NCI-H2171 treated with DMSO at 0.1 percent for 48 hours (cell line): ENCODE measurements at regions not wholly inside any gene's neighbourhood (a gene's known extent, or its start where the extent isn't known, plus 50 kb on each side); places are given as distances from the start of the nearest gene placed in this dataset.

Experiments used
- DNase-seq: peaks from one replicate; lab custom pipeline; 2025; lab: John Stamatoyannopoulos, UW

GRCh38 chr20:24796236-24796635 lies 152.8 kb upstream of the CST7 start:
- no peak for DNase-seq

DNA sequence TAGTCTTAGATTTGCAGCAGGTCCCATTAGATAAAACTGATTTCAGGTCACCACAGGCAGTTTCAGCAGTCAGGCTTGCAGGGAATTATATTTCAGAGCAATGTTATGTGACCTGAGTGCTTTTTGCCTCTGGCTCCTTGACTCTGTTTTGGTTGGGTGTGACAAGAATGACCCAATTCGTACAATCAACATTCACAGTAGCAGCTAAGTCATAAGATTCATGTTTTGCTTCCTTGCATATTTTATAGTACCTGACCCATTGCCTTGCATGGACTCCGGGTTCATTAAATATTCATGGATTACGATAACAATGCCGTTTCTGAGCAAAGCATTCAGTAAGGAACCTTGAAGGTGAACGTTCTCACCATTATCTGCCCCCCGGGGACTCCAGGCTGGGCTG lies 152.0 kb upstream of the CST7 start:
- DNase-seq = no peak

DNA sequence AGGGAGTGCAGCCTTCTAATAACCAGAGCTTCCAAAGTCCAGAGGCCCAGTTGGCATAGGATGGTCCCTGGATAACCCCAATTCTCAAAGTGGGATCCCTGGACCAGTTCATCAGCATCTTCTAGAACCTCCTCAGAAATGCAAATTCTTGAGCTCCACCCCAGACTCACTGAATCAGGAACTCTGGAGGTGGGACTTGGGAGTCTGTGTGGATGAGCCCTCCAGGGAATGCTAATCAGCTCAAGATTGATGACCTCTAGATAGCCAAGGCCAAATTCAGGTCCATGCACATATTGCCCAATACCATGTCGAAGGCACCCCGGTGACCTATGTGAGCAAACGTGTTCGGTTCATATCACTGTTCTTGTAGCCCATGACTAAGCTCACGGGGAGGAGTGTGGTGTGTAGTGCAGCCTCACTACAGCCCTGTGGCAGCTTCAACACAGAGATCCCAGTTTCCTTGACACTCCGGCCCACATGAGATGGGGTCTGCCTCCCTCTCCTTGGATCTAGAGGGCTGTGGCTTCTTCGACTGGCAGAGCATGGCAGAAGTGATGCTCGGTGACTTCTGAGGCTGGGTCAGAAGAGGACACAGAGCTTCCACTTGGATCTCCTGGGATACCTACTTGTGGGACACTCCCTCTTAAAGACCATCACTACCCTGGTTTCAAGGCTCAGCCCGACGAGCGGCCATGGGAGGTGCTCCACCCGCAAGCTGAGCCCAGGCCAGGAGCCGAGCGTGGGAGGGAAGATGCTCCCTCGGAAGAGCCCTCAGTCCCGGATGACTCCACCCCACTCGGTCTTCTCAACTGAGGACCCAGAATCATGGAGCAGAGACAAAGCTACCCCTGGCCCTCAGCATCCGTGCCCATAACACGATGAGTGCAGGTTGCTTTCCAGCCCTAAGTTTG lies 151.1 kb upstream of the CST7 start:
- no peak for DNase-seq

- no peak for DNase-seq
Measured at GRCh38 chr20:24798930-24799705, 150.0 kb upstream of the CST7 start.

DNA sequence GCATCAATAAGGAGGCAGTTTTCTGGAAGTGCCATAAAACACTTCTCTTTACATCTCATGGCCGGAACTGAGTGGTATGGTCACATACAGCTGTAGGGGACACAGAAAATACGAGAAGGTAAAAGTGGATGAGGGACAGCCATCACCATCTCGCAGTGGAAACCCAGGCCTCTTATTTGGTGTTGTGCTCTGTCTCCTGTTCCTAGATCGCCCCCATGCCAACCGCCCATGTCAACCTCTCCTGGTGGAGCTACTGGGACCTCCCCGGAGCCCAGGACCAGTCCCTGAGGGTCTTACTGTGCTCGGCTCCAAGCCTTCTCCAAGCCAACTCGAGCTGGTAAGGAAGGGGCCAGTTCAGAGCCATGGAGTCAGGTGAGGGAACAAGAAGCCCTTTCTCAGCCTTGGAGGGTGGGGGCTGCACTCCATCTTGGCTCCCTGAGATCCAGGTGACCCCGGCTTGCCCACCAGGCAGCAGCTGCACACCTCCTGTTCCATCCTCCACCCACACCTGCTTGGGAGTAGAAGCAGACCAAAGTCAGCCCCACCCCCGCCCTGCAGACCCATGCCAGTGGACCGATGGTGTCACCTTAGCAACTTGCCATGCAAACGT lies 149.0 kb upstream of the CST7 start:
- no peak for DNase-seq

DNA sequence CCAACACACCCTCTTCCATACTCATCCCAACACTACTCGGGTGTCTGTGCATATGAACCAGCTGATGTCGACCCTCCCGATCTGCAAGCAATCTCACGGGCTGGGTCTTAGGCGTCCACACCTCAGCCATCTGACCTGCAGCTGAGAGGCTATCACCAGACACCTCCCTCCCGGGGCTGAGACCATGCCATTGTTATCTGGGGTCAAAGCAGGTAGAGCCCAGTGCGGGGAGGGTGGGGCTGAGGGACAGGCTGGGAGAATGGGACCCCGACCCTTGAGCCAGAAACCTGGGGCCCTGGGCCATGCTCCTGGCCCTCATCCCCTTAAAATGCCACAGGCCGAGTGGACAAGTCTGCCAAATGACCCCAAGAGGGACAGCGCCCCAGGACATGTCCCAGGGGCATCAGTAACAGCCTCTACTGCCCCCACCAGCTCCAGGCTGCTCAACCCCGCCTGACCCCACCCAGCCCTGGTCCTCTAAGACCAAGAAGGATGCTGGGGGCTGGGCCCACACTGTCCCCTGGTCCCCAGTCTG lies 146.7 kb upstream of the CST7 start:
- no peak for DNase-seq

GRCh38 chr20:24804481-24805206 lies 144.4 kb upstream of the CST7 start:
- DNase-seq = no peak

DNA sequence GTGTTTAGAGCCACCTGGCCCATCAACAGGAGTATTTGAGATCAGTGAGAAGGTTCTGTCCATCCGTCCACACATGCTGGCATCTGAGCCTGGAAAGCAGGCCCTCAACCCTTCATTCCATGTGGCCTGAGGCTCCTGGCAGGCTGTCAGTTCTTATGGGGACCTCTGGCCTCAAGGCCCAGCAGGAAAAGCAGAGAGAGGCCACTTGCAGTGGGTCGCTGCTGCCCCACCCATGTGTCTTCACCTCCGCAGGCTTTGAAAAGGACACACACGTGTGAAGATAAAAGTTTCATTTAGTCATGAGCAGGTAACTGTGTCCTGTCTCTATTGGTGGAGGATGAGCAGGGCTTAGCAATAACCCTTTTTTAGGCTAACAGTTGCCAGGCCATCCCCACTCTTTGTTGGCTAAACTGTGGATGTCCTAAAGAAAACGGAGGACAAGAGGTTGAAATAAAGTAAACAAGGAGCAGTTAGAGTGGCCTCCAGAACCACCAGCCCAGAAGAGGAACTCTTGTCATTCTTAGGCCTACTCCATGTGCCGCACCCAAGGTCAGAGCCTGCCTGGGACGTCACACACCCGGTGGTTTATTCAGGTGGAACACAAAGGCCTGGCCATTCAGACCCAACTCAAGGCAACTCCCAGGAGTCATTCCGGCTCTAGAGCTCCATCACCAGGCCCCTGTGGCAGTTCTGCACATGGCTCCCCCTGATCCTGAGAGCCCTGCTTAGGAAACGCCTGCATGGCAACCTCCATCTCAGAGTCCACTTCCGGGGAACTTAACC lies 143.4 kb upstream of the CST7 start:
- DNase-seq = no peak

GRCh38 chr20:24806705-24807676 lies 142.1 kb upstream of the CST7 start:
- no peak for DNase-seq

- no peak for DNase-seq
Measured at GRCh38 chr20:24808616-24809015, 140.5 kb upstream of the CST7 start.

DNA sequence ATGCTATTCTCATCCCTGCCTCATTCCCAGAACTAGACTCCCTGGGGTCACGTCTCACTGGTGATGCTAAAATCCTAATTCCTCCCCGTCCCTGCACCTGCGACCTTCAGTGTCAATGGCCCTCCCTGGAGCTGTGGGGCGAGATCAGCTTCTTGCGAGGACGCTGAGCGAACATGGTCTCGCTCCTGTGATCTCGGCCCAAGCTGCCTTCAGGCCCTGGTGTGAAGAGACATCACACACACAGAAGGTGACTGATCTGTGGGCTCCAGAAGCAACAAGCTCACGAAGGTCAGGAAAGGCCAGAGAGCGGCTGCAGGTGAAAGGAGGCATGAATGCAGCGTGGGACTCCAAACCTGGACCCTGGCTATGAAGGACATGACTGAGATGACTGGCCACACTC lies 139.5 kb upstream of the CST7 start:
- DNase-seq = no peak

DNA sequence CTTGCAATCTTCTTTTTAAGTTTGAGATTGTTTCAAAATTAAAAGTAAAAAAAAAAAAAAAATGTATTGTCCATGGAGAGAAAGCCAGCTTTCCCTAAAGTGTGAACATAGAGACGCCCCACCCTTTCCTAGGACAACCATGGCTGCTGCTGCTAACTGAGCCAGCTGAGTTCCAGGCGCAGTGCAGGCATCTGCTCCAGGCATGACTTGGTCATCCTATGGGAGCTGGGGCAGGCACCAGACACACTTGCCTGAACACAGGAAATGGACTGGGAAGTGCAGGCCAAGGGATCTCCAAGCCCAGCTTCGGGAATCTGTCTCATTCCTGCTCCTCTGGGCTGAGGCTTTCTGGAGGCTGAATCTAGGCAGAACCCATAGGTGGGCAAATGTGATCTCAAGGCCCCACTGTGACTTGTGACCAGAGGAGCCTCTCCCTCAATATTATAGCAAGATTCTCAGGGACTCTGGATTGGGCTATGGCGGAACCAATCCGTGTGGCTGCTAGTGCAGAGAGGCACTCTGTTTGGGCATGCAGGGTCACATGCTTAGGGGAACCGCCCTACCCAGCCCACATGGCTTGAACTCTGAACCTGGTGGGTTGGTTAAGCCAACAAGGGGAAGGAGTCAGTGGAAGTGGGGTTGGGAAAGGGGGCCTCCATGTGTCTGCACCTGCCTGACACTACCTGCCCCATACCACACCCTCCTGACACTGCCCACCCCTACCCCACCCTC lies 138.2 kb upstream of the CST7 start:
- DNase-seq = no peak

DNA sequence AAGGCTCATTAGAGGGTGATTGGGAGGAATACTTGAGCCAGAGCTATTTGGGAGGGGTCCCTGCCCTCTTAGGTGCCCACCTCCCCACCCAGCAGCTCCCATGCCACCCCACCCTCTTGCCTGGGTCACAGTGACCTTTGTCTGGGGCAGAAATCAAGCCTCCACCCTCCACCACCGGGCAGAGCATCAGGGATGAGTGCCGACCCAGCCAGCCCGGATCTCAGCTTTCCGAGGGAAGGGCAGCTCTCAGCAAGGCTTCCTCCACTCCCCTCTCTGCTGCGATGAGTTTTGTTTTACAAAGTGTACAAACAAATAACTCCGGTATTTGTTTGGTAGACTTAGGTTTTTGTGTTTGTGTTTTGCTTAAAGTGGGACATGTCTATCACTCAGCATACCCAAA lies 136.7 kb upstream of the CST7 start:
- no peak for DNase-seq

DNA sequence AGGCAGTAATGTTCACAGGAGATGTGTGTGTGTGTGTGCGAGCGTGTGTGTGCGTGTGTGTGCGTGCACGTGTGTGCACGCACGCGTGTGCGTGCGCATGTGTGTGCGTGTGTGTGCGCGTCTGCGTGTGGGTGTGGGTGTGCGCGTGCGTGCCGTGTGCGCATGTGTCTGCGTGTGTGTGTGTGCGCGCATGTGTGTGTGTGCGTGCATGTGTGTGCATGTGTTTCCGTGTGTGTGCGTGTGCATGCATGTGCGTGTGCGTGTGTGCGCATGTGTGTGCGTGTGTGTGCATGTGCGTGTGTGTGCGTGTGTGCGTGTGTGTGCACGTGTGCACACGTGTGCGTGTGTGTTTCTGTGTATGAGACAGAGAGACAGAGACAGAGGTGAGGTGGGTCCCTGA lies 136.0 kb upstream of the CST7 start:
- no peak for DNase-seq

GRCh38 chr20:24813496-24813895 lies 135.6 kb upstream of the CST7 start:
- DNase-seq = no peak

DNA sequence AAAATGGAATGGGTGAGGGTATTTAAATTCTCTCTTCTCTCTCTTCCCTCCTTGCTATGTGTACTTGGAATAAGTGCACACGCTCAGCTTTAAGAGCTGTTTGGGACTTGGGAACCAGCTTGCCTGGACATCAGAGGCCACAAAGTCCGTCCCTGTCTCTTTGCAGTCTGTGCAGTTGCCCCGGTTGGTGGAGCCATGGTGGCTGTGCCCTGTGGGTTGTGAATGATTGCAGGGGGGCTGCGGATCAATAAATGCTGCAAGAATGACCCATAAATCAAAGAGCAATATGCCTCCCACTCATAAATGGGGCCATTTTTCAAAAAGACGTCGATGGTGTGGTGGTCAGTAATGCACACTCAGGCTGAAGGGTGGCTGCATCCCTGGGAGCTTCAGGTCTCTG lies 135.1 kb upstream of the CST7 start:
- DNase-seq = no peak

- DNase-seq = no peak
Measured at GRCh38 chr20:24814556-24815195, 134.4 kb upstream of the CST7 start.

DNA sequence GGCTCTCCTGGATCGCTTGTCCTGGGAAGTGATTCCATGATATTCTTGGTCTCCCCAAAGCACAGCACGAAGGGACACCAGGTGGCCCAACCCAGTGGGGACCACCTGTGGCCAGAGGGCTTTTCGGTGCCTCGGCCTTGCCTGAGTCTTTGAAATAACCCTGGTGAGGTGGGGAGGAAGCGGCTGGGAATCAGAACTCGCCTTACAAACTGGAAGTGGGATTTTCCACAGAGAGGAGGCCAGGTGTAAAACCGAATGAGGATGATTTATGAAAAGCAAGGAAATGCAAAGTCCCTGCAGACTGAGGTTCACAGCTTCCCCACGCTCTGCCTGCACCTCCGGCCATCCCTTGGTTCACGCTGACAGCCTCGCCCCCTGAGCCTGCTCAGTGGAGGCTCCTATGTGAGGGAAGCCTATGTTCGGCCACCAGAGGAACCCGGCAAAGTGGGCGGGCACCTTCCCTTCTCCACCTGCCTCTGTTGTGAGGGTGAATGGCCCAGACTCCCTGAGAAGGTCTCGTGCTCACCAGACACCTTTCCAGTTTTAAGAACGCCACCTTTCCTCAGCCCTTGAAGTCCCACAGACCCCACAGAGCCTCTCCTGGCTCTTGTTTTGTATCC lies 133.8 kb upstream of the CST7 start:
- DNase-seq = no peak
